8988T (cell line): ENCODE measurements at regions not wholly inside any gene's neighbourhood (a gene's known extent, or its start where the extent isn't known, plus 50 kb on each side); places are given as distances from the start of the nearest gene placed in this dataset.
"Not testable (repeated sequence)": the region's sequence is repeated elsewhere in the genome, so short reads cannot be mapped to it uniquely, and the experiment has no call there.

Experiments
- DNase-seq: peaks from one replicate; pipeline ENCODE4 v3.0.0; 2011

DNA sequence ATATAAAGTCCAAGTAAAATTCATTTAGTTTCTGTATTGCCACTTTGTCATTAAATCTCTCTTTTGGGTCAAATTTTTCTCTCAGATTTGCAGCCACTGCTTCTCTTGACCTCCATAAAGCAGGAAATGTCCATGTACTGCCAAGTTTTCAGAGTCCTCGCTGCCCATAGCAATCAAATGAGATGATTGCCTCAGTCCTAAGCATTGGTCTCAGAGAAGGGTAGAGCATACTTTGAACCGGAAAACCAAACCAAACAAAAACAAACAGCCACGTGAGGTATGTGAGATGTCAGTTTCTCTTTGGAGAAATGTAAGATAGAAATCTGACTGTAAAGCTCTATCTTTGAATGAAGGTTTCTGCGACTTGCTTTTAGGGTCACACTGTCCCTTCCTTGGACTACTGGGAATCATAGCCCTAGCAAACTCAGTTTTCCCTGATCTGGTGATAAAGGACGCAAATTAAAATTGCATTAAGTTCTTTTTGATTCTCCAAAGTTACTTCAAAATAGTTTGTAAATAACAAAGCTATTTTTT is 505.4 kb upstream of the CITED2 start:
- DNase-seq, result no peak

DNA sequence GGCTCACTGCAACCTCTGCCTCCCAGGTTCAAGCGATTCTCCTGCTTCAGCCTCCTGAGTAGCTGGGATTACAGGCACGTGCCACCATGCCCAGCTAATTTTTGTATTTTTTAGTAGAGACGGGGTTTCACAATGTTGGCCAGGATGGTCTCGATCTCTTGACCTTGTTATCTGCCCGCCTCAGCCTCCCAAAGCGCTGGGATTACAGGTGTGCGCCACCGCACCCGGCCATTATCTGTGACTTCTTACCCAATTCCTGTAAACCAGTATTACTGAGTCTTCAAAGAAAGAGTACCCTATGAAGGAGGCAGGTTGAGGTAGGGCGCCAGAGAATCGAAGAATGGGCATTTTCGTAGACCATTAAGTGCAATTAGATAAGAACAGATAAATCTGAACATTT is 504.8 kb upstream of the CITED2 start:
- DNase-seq, result not testable (repeated sequence)

DNA sequence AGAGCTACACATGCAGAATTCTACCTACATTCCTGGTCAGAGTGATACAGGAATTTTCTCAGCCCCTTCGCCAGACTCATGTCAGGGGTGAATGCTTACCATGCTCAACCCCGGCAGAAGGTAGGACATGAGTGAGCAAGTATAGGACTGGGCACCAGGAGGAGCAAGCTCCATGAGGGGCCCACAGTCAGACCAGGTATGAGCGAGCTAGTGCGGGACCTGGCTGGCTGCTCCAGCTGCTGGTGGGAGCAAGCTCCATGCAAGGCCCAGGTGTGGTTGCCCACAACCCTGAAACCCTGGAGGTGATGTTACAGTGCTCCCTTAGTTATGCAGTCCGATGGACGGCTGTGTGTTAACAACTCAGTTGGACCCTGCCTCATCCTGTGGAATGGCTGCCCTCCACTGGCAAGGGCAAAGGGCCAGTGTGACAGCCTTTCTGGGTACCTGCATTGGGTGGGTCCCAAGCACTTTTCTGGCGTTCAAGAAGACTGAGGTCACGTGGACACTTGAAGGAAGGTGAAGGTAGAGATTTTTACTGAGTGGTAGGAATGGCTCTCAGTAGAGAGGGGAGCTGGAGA is 503.5 kb upstream of the CITED2 start:
- no peak for DNase-seq

DNA sequence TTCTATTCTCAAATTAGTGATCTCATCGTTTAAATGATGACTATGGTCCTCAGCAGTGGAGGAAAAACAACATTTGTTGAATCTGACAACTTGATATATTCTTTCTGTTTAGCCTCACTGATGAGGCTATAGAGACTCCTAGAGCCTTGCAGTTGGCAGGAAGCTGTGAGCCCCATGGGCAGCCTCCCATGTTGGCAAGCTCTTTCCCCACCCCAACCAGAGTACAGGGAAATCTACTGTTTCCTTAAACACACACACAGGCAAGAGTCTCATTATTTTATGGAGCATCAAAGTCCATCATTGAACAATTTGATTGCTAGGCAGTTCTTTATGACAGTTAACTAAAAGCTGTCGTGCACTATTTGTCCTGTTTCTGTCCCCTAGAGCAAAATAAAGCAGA is 498.2 kb upstream of the CITED2 start:
- no peak for DNase-seq

DNA sequence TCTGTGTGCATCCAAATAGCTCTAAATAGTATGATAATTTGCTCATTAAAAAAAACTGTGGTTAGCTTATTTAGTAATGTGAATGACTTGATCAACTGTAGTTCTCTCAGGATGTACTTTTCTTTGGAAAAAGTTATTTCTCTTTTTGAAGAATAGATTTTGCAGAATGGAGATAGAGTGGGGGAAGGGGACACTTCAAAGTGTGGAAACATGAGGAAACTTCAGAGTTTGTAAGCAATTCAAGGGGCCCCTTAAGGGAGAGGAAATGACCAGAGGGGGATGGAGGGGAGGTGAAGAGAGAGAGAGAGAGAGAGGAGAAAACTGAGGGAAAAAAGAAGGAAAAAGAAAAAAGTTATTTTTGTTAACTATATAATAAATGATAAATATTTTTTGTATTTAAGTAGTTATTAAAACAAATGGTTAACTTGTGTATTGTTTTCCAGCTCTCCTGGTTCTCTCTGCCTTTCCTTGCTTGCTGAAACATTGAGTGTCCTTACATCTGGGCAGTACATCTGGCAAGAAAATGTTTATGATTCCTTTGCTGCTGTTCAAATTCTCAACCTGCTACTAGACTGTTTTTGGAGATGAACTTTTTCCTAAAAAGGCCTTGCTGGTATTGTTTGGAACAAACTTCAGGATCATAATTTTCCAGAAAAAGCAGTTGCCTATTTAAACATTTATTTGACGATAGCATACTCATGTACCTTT is 497.5 kb upstream of the CITED2 start:
- DNase-seq, result no peak

DNA sequence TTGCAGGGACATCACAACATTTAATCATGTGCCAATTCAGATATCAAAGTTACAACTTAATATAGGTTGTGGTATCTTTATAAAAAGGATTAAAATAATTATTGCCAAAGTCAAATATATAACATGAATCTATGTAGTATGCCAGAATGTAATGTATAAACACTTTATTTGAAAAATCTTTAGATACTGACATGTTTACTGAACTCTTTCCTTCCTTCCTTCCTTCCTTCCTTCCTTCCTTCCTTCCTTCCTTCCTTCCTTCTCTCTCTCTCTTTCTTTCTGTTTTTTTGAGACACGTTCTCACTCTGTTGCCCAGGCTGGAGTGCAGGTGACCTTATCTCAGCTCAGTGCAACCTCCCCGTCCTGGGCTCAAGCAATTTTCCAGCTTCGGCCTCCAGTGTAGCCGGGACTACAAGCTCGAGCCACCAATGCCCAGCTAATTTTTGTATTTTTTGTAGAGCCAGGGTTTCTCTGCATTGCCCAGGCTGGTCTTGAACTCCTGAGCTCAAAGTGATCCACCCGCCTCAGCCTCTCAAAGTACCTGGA is 496.8 kb upstream of the CITED2 start:
- no peak for DNase-seq

DNA sequence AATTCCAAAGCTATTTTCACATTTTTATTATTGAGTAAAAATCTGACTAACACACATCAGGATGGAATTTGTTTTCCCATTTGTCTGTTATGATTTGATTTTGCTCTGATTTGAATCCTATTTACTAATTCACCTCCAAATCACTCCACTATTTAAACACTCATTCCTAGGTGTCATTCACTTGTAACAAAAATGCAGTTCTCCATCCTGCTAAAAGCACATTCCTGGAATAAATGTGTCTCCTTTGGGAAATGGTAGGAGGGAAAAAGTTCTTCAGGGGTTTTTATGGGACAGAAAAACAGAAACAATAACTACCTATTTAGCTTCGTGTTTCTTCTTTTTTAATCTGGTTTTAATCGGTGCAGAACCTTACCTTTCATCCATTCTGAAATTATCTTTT is 494.1 kb upstream of the CITED2 start:
- DNase-seq, result no peak

DNA sequence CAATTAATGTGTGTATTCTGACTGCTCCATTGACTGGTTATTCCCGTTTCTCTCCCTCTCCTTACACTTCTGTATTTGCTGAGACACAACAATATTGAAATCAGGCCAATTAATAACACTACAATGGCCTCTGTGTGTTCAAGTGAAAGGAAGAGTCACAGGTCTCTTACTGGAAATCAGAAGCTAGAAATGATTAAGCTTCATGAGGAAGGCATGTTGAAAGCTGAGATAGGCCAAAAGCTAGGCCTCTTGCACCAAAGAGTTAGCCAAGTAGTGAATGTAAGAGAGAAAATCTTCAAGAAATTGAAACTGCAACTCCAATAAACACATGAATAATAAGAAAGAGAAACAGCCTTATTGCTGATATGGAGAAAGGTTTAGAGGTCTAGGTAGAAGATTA is 489.5 kb upstream of the CITED2 start:
- DNase-seq, result no peak

DNA sequence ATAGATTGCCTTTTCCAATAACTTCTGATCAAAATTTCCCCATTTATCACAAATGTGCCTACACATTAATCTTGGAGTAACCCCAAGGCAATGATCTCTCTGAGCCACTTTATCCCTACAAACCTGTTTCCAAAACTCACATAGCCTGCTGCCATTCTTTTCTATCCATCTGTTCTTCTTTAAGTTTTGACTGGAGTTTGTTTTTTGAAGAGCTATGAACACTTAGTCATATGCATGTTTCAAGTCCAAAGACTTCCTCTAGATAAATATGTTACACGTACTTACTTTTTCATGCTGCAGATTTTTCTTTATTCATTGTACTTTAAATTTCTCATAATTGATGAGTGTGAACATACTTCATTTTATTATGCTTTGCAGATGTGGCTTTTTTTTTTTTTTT is 488.9 kb upstream of the CITED2 start:
- no peak for DNase-seq

DNA sequence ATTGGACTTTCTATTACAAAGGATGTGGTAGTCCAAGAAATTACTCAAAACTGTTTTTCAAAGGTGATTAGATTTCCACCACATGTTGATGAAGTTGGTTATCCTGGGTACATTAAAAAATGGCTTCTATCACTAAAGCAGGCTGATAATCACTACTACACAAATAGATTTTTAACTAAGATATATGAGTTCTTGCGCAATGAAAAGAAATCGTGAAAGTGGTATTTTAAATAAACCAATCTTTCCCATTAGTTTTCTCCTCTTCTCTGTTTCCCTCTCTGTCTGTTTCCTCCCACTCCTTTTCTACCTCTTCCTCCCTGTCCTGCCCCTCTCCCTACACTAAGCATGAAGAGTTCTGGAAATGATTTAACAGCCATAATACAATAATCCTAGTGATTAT is 487.9 kb upstream of the CITED2 start:
- no peak for DNase-seq

DNA sequence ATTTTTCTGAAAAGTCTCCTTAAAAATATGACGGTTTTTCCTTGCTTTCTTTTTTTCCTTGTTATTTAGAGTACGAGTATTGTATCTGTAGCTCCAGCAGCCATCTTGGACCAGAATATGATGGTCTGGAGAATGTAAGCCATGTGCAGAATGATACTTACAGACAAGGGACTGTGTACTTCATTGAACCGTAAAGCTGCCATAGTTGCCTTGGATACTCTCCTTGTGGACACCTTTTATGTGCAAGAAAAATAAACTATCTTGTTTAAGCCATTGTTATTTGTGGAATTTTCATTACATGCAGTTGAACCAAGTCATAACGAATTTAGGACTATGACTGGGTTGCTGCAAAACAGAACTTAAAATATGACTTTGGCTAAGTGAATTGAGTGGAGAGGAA is 485.8 kb upstream of the CITED2 start:
- DNase-seq, result no peak

DNA sequence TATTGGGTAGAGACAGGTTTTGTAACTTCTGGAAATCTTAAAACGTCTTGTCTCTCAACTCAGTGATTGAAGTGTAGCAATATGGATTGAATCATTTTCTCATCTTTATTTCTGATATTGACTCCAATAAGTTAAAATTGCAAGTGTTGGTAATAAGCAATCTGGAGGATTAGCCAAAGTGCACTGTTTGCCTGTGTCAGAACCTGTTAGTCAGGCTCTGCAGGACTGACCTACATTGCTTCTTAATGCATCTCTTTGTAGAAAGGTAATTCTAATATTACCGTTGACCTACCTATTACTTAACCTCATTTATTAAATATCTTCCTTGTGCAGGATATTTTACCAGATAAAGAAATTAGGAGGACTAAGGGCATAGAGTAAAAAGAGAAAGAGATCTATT is 484.0 kb upstream of the CITED2 start:
- no peak for DNase-seq

DNA sequence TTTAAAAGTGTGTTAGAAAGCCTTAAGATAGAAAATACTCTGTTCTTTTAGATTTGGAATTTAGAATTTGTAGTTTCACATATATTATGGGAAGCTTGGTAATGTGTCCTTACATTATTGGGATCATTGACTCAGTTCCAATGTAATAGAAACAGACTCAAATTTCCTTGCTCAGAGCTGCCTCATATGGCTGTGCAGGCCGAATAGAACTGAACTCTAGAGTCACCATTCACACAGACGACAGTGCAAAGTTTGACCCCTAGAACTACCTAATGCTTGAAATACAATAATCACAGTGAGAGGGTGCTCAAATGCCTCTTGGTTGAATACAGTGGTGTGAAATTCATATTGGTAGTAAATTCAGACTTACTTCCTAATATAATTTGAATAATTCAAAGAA is 482.7 kb upstream of the CITED2 start:
- DNase-seq, result no peak

DNA sequence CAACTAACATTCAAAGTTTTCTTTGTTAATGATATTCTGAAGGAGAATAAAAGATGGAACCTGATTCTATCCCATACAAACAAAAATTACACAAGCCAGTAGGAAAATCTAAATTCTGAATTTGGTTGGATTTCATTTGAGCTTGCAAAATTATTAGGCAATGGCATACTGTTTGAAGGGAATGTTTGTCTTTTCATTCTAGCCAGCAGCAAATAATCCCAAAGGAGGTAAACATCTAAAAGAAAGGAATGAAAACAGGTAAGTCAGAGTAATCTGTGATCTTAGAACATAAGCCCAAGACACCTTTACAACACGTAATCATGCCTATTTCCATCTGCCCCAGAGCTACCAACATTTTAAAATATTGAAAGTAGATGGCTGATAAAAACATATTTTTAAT is 482.1 kb upstream of the CITED2 start:
- no peak for DNase-seq

DNA sequence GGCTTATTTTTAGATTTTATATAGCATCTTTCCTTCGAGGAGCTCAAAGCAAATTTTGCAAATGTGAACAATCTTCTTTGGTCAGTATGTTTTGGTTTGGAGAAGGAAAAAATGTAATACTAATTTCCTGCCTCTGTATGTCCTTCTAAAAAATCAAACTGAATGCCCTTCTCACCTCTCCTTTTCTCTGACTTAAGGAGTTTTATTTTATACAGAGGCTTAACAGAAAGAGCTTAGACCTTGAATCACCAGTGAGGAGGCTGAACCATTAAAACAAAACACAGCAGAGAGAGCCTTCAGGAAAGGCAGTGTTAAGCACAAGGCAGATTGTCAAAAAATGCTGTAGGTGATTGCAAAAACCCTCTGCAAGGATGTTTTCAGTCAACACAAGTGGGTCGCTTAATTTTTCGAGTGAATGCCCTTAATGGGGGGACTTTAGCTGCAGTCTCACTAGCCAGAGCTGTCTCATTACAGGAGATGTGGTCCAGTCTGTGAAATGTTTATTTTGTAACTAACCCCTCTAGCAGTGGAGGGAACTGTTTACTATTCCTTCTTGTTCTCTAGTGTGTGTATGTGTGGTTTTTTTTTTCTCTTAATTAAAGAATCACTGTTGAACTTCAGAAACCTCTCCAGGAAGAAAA is 481.3 kb upstream of the CITED2 start:
- no peak for DNase-seq

DNA sequence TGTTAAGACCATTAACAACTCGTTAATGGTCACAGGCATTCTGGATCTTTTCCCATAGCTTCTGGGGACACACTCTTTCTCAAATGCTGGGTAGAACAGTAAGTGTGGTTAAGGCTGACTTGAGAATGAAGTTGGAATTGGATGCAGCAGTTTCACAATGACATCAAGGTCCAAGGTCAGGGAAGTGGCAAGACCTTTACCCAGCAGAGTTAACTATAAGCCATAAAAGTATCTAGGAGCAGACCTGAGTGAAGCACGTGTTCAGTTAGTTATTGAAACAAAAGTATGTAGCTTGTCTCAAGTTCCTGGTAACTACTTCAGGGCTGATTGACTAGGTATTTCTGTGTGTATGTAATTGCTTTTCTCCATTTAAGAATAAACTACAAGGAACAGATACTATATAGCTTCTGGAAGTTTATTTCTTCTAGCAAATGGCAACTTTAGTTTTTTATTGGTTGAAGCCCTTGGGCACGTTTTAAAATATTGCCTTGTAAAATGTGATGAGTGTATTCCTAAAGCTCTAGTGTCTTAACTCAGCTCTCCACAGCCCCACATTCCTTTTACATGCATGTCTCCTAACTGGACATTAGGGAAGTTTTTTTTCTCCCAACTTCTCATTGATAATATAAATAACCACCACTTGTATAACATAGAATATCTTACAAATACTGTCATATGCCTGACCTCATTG is 479.0 kb upstream of the CITED2 start:
- DNase-seq, result no peak

DNA sequence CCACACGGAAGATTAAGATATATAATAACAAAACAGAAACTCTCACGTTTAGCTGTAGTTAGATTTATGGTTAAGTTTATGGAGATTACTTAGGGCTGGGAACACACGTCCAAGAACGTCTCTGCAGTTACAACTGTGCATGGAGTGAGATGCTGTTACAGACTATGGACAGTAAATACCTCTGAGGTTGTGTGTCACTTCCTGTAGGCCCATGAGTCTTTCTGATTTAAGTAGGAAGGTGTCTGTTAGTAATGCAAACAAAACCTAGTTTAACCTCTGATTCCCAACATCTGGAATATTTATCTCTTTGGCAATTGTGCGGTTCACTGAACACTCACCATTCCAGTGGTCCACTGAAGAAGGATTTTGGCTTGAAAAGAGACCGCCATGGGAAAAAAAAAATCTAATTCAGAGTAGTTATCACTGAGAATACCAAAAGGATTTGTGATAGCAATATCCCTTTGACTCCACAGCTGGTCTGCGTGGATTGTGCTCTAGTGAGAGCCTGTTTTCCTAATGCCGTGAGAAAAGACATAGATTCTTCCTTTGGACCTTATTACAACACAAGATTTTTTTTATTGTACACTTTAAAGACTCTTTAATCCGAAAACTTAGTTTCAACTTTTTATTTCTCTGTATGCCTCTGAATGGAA is 478.2 kb upstream of the CITED2 start:
- no peak for DNase-seq

DNA sequence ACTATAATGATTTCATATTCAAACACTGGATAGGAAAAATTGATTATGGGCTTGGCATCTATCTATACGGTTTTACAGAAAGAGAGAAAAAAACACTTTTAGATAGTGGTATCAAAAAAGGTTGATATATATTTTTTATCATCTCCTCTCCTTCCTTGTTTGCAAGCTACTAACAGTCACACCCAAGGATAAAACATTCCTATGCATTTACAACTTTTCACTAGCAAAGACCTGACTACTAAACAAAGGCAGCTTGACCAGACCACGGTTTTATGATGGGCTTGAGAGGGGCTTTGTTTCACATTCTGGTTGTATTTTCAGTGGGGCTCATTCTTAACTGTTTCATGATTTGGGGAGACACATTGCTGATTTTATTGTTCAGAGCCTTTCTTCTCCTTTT is 477.6 kb upstream of the CITED2 start:
- no peak for DNase-seq

DNA sequence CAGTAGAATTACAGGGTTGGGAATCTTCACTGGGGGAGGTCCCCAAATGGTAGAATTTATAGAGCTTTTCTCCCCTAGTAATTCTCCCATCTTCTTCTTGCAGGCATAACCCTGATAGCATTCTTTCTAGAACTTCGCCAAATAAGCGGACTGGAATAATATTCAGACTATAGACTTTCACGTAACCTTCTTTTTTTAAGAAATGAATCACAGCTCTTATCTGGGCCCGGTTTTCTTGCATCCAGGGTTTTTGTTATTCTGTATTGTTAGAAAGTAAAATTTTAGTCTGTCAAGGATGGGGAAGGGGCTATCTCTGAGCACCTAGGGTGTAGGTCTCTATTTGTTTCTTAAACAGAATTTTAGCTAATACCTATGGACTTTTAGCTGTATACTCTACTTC is 476.8 kb upstream of the CITED2 start:
- DNase-seq, result no peak

DNA sequence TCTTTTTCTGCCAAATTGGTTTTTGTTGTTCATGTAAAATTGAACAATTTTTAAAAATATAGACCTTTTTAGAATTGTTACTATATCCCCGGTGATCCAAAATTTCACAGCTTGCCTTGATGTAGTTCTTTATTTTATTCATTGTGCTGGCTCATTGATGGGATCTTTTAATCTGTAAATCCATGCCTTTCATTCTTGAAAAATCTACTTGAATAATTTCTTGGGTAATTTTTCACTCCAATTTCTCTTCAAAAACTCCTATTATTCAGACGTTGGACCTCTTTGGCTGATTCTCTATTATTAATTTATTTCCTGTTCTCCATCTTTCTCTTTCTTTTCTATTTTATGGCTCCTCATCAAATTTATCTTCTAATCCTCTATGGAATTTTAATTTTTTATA is 476.1 kb upstream of the CITED2 start:
- no peak for DNase-seq

DNA sequence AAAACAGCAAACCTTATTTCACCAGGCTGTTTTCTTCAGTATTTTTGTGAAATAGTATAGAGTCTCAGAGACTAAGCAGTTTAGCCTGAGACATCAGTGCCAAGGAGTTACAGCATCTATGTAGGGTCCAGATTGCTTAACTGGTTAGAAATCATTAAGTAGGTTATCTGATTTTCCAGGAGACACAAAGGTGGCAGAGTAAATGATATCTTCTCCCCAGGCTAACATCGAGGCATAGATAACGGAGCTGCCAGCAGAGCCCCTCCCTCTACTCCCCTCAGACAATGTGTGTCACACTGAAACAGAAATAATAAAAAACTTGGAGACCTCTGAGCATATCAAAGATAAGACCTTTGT is 473.0 kb upstream of the CITED2 start:
- no peak for DNase-seq

DNA sequence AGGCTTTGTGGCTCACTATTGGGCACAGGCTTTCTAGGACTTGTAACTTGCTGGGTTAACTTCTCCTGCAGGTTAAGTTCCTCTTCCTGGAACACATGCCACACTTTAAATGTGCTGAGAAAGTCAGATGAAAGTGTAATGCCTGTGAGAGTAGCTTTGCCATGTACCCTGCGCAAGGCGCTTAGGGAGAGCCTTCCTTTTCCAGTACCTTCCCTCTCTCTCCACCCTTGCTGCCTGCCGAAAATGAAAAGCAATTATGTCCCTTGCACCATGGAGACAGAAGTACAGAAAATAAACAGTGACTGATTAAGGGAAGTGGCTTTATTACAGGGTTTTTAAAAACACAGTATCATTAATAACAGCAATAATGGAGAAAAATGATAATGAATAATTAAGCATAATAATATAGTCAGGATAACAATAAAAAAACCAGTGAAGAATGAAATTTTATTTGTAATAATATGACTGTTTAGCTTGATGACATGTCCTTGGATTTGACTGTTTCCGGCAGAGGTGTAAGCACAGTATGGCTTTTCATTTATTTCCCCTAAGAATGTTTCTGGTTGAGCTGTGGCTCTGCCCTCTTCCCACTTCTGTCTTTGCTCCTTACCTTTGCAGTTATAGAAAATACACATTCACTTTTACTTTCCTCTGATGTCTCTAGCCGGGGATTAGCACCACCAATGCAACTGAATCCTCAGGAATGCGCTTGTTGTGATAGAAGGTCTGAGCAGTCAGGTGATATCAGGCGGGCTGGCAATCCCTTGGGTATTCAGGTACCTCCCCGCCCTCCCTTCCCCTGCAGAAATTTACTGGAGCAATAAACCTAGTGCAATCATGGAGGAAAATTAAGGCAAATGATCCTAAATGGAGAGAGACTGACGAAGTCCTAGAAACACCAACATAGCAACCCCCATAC is 472.3 kb upstream of the CITED2 start:
- no peak for DNase-seq
